ENCODE measurements at regions not wholly inside any gene's neighbourhood (a gene's known extent, or its start where the extent isn't known, plus 50 kb on each side); places are given as distances from the start of the nearest gene placed in this dataset.

DNA sequence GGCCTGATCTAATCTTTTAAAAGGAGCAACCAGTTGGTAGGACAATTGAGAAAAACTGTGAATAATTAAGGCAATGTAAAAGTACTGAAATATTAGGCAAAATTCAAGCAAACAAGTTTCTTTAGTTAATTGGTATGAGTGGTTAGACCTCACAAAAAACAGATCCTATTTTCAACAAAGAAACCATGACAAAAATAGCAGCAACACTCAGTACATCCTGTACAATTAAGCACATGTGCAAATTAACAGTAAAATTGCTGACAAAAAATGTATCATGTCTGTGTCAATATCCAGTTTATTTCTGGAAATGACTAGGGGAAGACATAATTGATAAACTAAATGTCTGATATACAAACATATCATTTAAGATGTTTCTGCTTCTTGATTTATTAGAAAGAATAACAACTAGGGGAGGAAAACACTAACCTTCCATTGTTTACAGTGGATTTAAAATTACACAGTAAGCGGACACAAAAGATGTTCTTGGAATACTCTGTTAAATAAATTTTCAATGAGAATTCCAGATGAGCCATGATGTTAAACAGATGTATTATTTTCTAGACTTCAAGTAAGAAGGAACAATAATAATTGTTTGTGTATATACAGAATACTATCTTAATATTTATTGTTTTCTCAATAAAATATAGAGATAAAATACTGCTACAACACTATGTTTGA, 638.9 kb downstream of the SPRY1 start:
- Histone ChIP-seq H3K4me3 (ENCODE audit: control extremely low read depth in 1 of 5, extremely low read depth in 1 of 5, insufficient read depth in 1 of 5, low read depth in 2 of 5, low read length in 4 of 5) (no peak overlapping the region), H4K20me1 (ENCODE audit: control insufficient read depth, insufficient read depth, low read length, poor library complexity, severe bottlenecking) (no peaks in the 10 kb centered on the region), H2AFZ (ENCODE audit: insufficient read depth, low read depth, low read length, poor library complexity, severe bottlenecking) (no peak overlapping the region), H3K4me1 (ENCODE audit: control insufficient read depth in 2 of 2, insufficient read depth in 2 of 2, low read length in 2 of 2) (no peaks in the 10 kb centered on the region), H3K27me3 (replicated peaks in 1 of 4; ENCODE audit: control extremely low read depth in 1 of 4, control insufficient read depth in 3 of 4, insufficient read depth in 4 of 4, low read length in 3 of 4) (no peaks in the 10 kb centered on the region), H3K27ac (ENCODE audit: low read length in 2 of 2) (no peak overlapping the region), H3K9ac (ENCODE audit: low read length) (no peak overlapping the region), H3K9me3 (ENCODE audit: control extremely low read depth in 1 of 3, control insufficient read depth in 2 of 3, insufficient read depth in 1 of 3, low read length in 2 of 3) (no peaks in the 10 kb centered on the region), H3K4me2 (replicated peaks; ENCODE audit: low read depth, low read length, poor library complexity, severe bottlenecking) (no peak overlapping the region), H3K79me2 (ENCODE audit: control insufficient read depth, insufficient read depth, low read length) (no peaks in the 10 kb centered on the region), H3K36me3 (replicated peaks in 1 of 2; ENCODE audit: control extremely low read depth in 1 of 2, control insufficient read depth in 1 of 2, extremely low read depth in 1 of 2, insufficient read depth in 2 of 2, low read length in 1 of 2) (no peaks in the 10 kb centered on the region)
- no CpG with 5 or more reads among the region's 1 CpG for WGBS (ENCODE audit: insufficient coverage)
- POLR2A ChIA-PET = no interaction called here
- Mint-ChIP-seq H3K4me3 (no peak overlapping the region), H3K27ac (no peak overlapping the region), H3K4me1 (no peaks in the 10 kb centered on the region), H3K27me3 (no peaks in the 10 kb centered on the region), H3K9me3 (ENCODE audit: insufficient read depth) (peaks cover 2% of the 10 kb centered on the region)
- DNase-seq (no peak), ATAC-seq (ENCODE audit: low read depth) (no peak)
- CTCF ChIA-PET = interaction anchor here (0.7 kb wide), 1 partner anchor 19 kb away, joined by 3 read pairs; no protein-coding TSS in a partner anchor
- intact Hi-C loops (cut with micrococcal nuclease) = no loop called here
- TF ChIP-seq, protein P1, sequence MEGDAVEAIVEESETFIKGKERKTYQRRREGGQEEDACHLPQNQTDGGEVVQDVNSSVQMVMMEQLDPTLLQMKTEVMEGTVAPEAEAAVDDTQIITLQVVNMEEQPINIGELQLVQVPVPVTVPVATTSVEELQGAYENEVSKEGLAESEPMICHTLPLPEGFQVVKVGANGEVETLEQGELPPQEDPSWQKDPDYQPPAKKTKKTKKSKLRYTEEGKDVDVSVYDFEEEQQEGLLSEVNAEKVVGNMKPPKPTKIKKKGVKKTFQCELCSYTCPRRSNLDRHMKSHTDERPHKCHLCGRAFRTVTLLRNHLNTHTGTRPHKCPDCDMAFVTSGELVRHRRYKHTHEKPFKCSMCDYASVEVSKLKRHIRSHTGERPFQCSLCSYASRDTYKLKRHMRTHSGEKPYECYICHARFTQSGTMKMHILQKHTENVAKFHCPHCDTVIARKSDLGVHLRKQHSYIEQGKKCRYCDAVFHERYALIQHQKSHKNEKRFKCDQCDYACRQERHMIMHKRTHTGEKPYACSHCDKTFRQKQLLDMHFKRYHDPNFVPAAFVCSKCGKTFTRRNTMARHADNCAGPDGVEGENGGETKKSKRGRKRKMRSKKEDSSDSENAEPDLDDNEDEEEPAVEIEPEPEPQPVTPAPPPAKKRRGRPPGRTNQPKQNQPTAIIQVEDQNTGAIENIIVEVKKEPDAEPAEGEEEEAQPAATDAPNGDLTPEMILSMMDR (IDR thresholded peaks at IDR 0.05) = no peak
- TF ChIP-seq EZH2 (IDR thresholded peaks at IDR 0.05; ENCODE audit: borderline replicate concordance, insufficient read depth, low read depth, low read length, poor library complexity, severe bottlenecking) = no peak

DNA sequence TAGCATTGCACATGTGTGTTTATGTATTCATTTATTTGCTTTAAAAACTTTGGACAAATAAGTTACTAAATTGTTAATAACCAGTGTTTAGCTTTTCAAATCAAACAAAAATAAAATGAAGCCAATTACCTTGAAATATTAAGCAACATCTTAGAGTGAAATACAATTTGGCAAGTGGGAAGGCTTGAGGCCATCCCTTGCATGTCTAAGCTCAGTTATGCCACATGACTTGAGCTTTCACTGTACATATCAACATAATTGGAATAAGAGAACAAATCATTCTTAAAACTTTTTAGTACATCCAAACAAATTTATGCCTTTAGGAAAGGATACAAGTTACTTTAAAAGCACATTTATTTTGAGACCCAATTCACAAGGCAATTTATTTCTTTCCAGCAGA, 640.6 kb downstream of the SPRY1 start:
- TF ChIP-seq EZH2 (IDR thresholded peaks at IDR 0.05; ENCODE audit: borderline replicate concordance, insufficient read depth, low read depth, low read length, poor library complexity, severe bottlenecking) = no peak
- Mint-ChIP-seq H3K27me3 (no peaks in the 10 kb centered on the region), H3K9me3 (ENCODE audit: insufficient read depth) (peaks cover 2% of the 10 kb centered on the region), H3K4me1 (no peaks in the 10 kb centered on the region), H3K27ac (no peak overlapping the region), H3K4me3 (no peak overlapping the region)
- H3K9ac ChIP-seq (ENCODE audit: low read length) = no peak overlapping the region
- no peak overlapping the region for H3K4me2 ChIP-seq (replicated peaks; ENCODE audit: low read depth, low read length, poor library complexity, severe bottlenecking)
- H3K9me3 ChIP-seq (ENCODE audit: control extremely low read depth in 1 of 3, control insufficient read depth in 2 of 3, insufficient read depth in 1 of 3, low read length in 2 of 3) = no peaks in the 10 kb centered on the region
- no peak overlapping the region for H3K4me3 ChIP-seq (ENCODE audit: control extremely low read depth in 1 of 5, extremely low read depth in 1 of 5, insufficient read depth in 1 of 5, low read depth in 2 of 5, low read length in 4 of 5)
- H4K20me1 ChIP-seq (ENCODE audit: control insufficient read depth, insufficient read depth, low read length, poor library complexity, severe bottlenecking) = no peaks in the 10 kb centered on the region
- H3K27me3 ChIP-seq (replicated peaks in 1 of 4; ENCODE audit: control extremely low read depth in 1 of 4, control insufficient read depth in 3 of 4, insufficient read depth in 4 of 4, low read length in 3 of 4) = no peaks in the 10 kb centered on the region
- ChIA-PET POLR2A (no interaction called here), CTCF (no interaction called here)
- DNase-seq (no peak), ATAC-seq (ENCODE audit: low read depth) (no peak)
- intact Hi-C loops (cut with micrococcal nuclease) = no loop called here
- no peaks in the 10 kb centered on the region for H3K79me2 ChIP-seq (ENCODE audit: control insufficient read depth, insufficient read depth, low read length)
- no peak overlapping the region for H2AFZ ChIP-seq (ENCODE audit: insufficient read depth, low read depth, low read length, poor library complexity, severe bottlenecking)
- no peaks in the 10 kb centered on the region for H3K36me3 ChIP-seq (replicated peaks in 1 of 2; ENCODE audit: control extremely low read depth in 1 of 2, control insufficient read depth in 1 of 2, extremely low read depth in 1 of 2, insufficient read depth in 2 of 2, low read length in 1 of 2)
- no peak overlapping the region for H3K27ac ChIP-seq (ENCODE audit: low read length in 2 of 2)
- H3K4me1 ChIP-seq (ENCODE audit: control insufficient read depth in 2 of 2, insufficient read depth in 2 of 2, low read length in 2 of 2) = no peaks in the 10 kb centered on the region

Measured in B cell (primary cell).